ENCODE measurements at regions not wholly inside any gene's neighbourhood (a gene's known extent, or its start where the extent isn't known, plus 50 kb on each side); places are given as distances from the start of the nearest gene placed in this dataset.
"Not testable (repeated sequence)": the region's sequence is repeated elsewhere in the genome, so short reads cannot be mapped to it uniquely, and the experiment has no call there.

GRCh38 chr1:234907940-234908405 lies 220.7 kb downstream of the TOMM20 start:
- DNase-seq (ENCODE audit: low read depth in 1 of 2, low spot score in 1 of 2): no peak

- DNase-seq (ENCODE audit: low read depth in 1 of 2, low spot score in 1 of 2): no peak
These were observed 221.3 kb downstream of the TOMM20 start for GRCh38 chr1:234907208-234907939.

- no peak for DNase-seq (ENCODE audit: low read depth in 1 of 2, low spot score in 1 of 2)
These were observed 222.0 kb downstream of the TOMM20 start for GRCh38 chr1:234906654-234907053.

GRCh38 chr1:234902774-234903547 lies 225.7 kb downstream of the TOMM20 start:
- no peak for DNase-seq (ENCODE audit: low read depth in 1 of 2, low spot score in 1 of 2)

GRCh38 chr1:234901491-234902049 lies 227.1 kb downstream of the TOMM20 start:
- DNase-seq (ENCODE audit: low read depth in 1 of 2, low spot score in 1 of 2): no peak

GRCh38 chr1:234900595-234900994 lies 228.0 kb downstream of the TOMM20 start:
- DNase-seq (ENCODE audit: low read depth in 1 of 2, low spot score in 1 of 2): no peak

- no peak for DNase-seq (ENCODE audit: low read depth in 1 of 2, low spot score in 1 of 2)
These were observed 228.9 kb downstream of the TOMM20 start for GRCh38 chr1:234899730-234900072.

- DNase-seq (ENCODE audit: low read depth in 1 of 2, low spot score in 1 of 2): no peak
These were observed 229.5 kb downstream of the TOMM20 start for GRCh38 chr1:234899041-234899729.

GRCh38 chr1:234898455-234899033 lies 230.1 kb downstream of the TOMM20 start:
- no peak for DNase-seq (ENCODE audit: low read depth in 1 of 2, low spot score in 1 of 2)

GRCh38 chr1:234897754-234898454 lies 230.7 kb downstream of the TOMM20 start:
- no peak for DNase-seq (ENCODE audit: low read depth in 1 of 2, low spot score in 1 of 2)

- no peak for DNase-seq (ENCODE audit: low read depth in 1 of 2, low spot score in 1 of 2)
These were observed 231.3 kb downstream of the TOMM20 start for GRCh38 chr1:234897390-234897749.

GRCh38 chr1:234896477-234897389 lies 231.9 kb downstream of the TOMM20 start:
- DNase-seq (ENCODE audit: low read depth in 1 of 2, low spot score in 1 of 2): no peak

GRCh38 chr1:234893725-234894630 lies 234.7 kb downstream of the TOMM20 start:
- peak in 1 of 2 donors; percentile 9 for DNase-seq (ENCODE audit: low read depth in 1 of 2, low spot score in 1 of 2)

GRCh38 chr1:234893359-234893724 lies 235.3 kb downstream of the TOMM20 start:
- DNase-seq (ENCODE audit: low read depth in 1 of 2, low spot score in 1 of 2): no peak

- no peak for DNase-seq (ENCODE audit: low read depth in 1 of 2, low spot score in 1 of 2)
These were observed 236.0 kb downstream of the TOMM20 start for GRCh38 chr1:234892642-234893041.

- DNase-seq (ENCODE audit: low read depth in 1 of 2, low spot score in 1 of 2): no peak
These were observed 237.2 kb downstream of the TOMM20 start for GRCh38 chr1:234891427-234891826.

- DNase-seq (ENCODE audit: low read depth in 1 of 2, low spot score in 1 of 2): no peak
These were observed 239.0 kb downstream of the TOMM20 start for GRCh38 chr1:234889643-234890042.

GRCh38 chr1:234888247-234888646 lies 240.4 kb downstream of the TOMM20 start:
- not testable (repeated sequence) for DNase-seq (ENCODE audit: low read depth in 1 of 2, low spot score in 1 of 2)
